ENCODE measurements at regions not wholly inside any gene's neighbourhood (a gene's known extent, or its start where the extent isn't known, plus 50 kb on each side); places are given as distances from the start of the nearest gene placed in this dataset.

- Histone ChIP-seq H3K27ac (no peak overlapping the region), H3K4me1 (peaks cover 19% of the 10 kb centered on the region), H3K27me3 (no peaks in the 10 kb centered on the region), H3K4me3 (no peak overlapping the region), H3K36me3 (no peaks in the 10 kb centered on the region), H3K9me3 (no peaks in the 10 kb centered on the region)
- no peak for ATAC-seq
- no peak for TF ChIP-seq CTCF (IDR thresholded peaks at IDR 0.05)
- no peak for DNase-seq
- intact Hi-C loops (cut with DNase I), result no loop called here
These were observed 54.1 kb downstream of the PITPNM2 start for GRCh38 chr12:123096741-123097140.

GRCh38 chr12:123096182-123096581, 54.7 kb downstream of the PITPNM2 start:
- intact Hi-C loops (cut with DNase I), result no loop called here
- Histone ChIP-seq H3K27me3 (no peaks in the 10 kb centered on the region), H3K36me3 (no peaks in the 10 kb centered on the region), H3K27ac (no peak overlapping the region), H3K9me3 (no peaks in the 10 kb centered on the region), H3K4me3 (no peak overlapping the region), H3K4me1 (peaks cover 19% of the 10 kb centered on the region)
- TF ChIP-seq CTCF (IDR thresholded peaks at IDR 0.05), result no peak
- DNase-seq (no peak), ATAC-seq (no peak)

- no peak overlapping the region for H3K4me3 ChIP-seq
- H3K27ac ChIP-seq, result no peak overlapping the region
- H3K4me1 ChIP-seq, result peaks cover 19% of the 10 kb centered on the region
- no peaks in the 10 kb centered on the region for H3K9me3 ChIP-seq
- no peaks in the 10 kb centered on the region for H3K27me3 ChIP-seq
- ATAC-seq (no peak), DNase-seq (no peak)
- intact Hi-C loops (cut with DNase I), result no loop called here
- TF ChIP-seq CTCF (IDR thresholded peaks at IDR 0.05), result no peak
- no peaks in the 10 kb centered on the region for H3K36me3 ChIP-seq
These were observed 55.6 kb downstream of the PITPNM2 start for GRCh38 chr12:123095078-123095881.

- Histone ChIP-seq H3K9me3 (no peaks in the 10 kb centered on the region), H3K4me1 (peaks cover 23% of the 10 kb centered on the region), H3K27ac (no peak overlapping the region), H3K27me3 (no peaks in the 10 kb centered on the region), H3K4me3 (no peak overlapping the region), H3K36me3 (no peaks in the 10 kb centered on the region)
- TF ChIP-seq CTCF (IDR thresholded peaks at IDR 0.05), result no peak
- ATAC-seq (no peak), DNase-seq (no peak)
- intact Hi-C loops (cut with DNase I), result no loop called here
These were observed 56.4 kb downstream of the PITPNM2 start for GRCh38 chr12:123094349-123095077.

GRCh38 chr12:123092866-123093265, 58.0 kb downstream of the PITPNM2 start:
- intact Hi-C loops (cut with DNase I), result no loop called here
- Histone ChIP-seq H3K27me3 (no peaks in the 10 kb centered on the region), H3K4me1 (peaks cover 19% of the 10 kb centered on the region), H3K27ac (no peak overlapping the region), H3K36me3 (no peaks in the 10 kb centered on the region), H3K9me3 (no peaks in the 10 kb centered on the region), H3K4me3 (no peak overlapping the region)
- DNase-seq, result no peak
- TF ChIP-seq CTCF (IDR thresholded peaks at IDR 0.05), result no peak
- no peak for ATAC-seq

Measured in upper lobe of right lung (tissue), 1 donor.